ENCODE measurements at regions not wholly inside any gene's neighbourhood (a gene's known extent, or its start where the extent isn't known, plus 50 kb on each side); places are given as distances from the start of the nearest gene placed in this dataset.
"Not testable (repeated sequence)": the region's sequence is repeated elsewhere in the genome, so short reads cannot be mapped to it uniquely, and the experiment has no call there.

DNA sequence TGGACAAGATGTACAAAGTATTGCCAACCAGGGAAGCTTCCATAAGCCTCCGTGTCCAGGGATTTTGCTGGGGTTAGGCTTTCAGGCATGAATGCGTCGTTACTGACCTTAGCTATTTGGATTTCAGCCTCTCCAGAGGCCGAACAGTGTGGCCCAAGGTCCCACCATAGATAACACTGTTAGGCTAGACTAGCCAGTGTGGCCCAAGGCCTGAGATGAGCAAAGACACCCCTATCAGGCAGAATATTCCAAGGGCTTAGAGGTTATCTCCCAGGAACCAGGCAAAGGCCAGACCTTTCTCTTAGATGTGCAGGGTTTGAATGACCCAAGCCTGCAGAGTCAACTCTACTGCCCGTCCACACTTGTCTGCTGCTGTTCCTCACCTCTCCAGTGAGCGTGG is 131.7 kb upstream of the NDUFV2 start:
- DNase-seq, result no peak

- DNase-seq, result no peak
These were observed 130.4 kb upstream of the NDUFV2 start for GRCh38 chr18:8972116-8972515.

DNA sequence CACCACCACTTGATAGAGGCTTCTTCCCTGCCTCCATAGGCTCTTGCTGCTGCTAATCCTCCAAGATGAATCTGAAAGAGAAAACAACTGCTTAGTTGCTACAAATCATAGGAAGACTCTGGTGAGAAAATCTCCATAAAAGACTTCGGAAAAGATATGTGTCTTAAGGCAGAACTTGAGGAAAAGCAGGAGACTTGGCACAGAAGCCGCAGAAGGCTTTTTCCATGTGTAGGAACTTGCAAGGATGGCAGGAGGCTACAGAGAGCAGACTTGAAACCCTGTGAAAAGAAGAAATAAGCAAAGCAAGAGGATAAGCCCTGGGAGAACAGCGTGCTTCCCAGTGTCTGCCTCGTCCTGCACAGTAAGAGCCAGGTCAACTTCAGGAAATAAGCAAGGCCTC is 128.2 kb upstream of the NDUFV2 start:
- no peak for DNase-seq

DNA sequence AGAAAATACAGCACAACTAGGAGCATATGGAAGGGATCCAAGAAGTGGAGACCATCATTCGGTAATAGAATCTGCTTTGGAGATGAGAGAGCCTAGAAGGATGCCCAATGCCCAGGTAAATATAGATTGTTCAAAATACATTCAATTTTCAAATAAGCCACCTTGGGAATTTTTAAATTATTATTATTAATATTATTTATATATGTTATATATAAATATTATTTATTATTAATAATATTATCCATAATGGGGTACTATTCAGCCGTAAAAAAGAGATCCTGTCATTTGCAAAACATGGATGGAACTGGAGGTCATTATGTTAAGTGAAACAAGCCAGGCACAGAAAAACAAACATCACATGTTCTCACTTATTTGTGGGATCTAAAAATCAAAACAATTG is 127.8 kb upstream of the NDUFV2 start:
- DNase-seq, result no peak

DNA sequence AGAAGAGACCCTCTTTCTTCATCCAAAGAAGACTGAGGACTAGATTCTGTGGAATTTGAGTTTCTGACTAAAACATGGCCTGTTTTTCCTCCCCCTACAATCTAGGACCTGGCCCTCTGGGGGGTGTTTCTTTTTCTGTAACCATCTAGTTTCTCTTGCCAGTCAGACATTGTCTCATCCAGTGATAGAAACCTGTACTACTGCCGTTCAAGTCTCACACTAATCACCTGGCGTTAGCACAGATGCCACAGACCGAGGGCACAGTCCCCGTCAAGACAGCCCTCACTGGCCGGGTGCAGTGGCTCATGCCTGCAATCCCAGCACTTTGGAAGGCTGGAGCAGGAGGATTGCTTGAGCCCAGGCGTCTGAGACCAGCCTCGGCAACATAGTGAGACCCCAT is 126.9 kb upstream of the NDUFV2 start:
- DNase-seq, result no peak

GRCh38 chr18:8976606-8977005 is 125.9 kb upstream of the NDUFV2 start:
- DNase-seq, result no peak

DNA sequence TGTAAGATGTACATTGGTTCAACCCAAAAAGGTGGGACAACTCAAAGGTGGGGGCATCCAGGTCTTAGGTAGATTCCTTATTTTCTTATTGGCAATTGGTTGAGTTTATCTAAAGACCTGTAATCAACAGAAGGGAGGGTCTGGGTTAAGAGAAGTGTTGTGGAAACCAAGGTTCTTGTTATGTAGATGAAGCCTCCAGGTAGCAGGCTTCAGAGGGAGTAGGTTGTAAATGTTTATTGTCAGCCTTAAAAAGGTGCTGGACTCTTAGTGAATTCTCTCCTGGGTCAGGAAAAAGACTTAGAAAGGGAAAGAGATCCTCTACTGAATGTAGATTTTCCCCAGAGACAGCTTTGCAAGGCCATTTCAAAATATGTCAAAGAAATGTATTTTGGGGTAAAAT is 125.3 kb upstream of the NDUFV2 start:
- no peak for DNase-seq

DNA sequence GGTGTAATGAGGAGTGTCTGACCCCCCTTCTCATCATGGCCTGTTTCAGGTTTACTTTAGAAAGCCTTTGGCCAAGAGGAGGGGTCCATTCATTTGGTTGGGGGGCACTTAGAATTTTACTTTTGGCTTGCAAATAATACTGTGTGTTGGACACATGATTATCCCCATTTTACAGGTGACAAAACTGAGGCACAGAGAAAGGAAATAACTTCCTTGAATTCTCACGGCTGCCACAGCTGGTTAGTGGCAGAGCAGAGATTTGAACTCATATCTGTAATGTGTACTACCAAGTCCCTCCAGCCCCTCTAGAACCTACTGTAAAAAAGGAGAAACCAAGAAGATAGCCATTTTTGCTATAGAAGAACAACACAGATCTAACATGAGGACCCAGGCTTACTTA is 124.8 kb upstream of the NDUFV2 start:
- DNase-seq, result no peak

DNA sequence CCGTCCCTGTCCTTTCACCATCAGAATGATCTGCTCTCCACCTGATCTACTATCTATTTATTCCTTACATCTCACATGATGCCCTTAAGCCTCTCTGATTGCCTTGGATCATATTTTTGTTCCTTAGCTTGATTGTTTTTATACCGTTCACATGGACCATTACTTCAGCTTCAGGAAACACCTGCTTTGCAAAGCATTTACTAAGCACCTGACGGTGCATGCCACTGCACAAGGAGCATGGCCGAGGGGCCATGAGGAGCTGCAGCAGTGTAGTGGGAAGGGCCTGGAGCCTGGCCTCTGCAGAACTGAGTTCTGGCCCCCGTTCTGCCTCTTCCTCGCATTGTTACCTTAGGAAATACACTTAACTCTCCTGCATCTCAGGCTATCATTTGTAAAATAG is 124.1 kb upstream of the NDUFV2 start:
- DNase-seq, result no peak

- no peak for DNase-seq
These were observed 123.1 kb upstream of the NDUFV2 start for GRCh38 chr18:8979258-8979988.

DNA sequence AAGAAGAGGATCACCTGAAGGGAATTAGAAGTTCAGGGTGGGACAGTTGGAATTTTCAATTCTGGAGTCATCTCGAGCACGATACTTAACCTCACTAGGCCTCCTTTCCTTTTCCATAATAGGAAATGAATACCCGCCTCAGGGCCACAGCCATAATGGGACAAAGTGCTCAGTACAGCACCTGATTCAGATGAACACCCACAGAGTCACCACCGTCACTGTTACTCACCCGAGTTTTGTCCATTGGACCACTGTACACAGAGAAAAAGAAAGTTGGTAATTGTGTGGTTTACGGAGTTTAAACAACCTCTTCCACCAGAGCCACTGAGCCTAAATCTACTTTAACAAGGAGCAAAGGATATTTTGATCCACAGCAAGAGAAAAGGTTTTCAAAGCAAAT is 122.0 kb upstream of the NDUFV2 start:
- DNase-seq, result no peak

- no peak for DNase-seq
These were observed 121.6 kb upstream of the NDUFV2 start for GRCh38 chr18:8980918-8981317.

GRCh38 chr18:8982416-8983183 is 119.9 kb upstream of the NDUFV2 start:
- DNase-seq, result no peak

GRCh38 chr18:8983195-8983594 is 119.3 kb upstream of the NDUFV2 start:
- DNase-seq, result no peak

GRCh38 chr18:8984131-8984721 is 118.3 kb upstream of the NDUFV2 start:
- no peak for DNase-seq

GRCh38 chr18:8987241-8987640 is 115.3 kb upstream of the NDUFV2 start:
- no peak for DNase-seq

DNA sequence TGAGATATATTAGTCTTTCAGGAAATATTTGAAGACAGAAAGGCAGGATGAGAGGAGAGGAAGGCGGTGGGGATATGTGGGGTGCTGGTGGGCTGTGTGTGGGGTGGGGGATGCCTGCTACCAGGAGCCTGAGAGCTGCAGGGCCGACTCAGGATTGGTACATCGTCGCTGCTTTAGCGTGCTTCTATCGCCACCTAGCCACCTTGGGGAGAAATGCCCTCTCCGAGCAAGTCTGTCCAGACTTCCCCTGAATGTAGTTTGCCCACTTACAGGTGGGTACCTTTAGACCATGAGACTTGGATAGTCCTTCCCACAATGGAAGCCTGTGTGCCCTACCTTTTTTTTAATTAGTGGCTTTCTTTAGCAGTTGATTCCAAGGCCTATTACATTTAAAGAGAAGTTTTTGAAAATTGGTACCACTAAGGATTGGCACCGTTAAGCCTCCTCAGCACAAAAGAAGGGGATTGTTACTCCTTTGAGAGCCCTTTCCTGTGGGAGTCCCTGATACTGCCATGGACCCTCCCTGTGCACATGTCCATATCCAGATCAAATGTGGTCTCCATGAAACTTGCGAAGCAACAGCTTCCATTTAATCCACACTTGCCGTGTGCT is 114.1 kb upstream of the NDUFV2 start:
- peak; percentile 38 for DNase-seq

GRCh38 chr18:8989017-8989416 is 113.5 kb upstream of the NDUFV2 start:
- DNase-seq, result no peak

DNA sequence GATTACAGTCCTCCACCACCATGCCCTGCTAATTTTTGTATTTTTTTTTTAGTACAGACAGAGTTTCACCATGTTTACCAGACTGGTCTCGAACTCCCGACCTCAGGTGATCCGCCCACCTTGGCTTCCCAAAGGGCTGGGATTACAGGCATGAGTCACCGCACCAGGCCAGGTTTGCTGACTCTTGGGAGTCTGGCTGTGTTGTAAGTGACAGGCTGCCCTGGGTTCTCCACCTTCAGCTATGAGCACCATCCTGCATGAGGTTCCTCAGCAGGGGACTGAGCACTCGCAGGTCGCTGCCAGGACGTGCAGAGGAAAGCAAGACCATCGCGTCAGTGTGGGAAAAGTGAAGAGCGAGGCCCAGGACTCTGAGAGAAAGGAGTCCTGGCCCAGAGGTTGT is 112.6 kb upstream of the NDUFV2 start:
- no peak for DNase-seq

DNA sequence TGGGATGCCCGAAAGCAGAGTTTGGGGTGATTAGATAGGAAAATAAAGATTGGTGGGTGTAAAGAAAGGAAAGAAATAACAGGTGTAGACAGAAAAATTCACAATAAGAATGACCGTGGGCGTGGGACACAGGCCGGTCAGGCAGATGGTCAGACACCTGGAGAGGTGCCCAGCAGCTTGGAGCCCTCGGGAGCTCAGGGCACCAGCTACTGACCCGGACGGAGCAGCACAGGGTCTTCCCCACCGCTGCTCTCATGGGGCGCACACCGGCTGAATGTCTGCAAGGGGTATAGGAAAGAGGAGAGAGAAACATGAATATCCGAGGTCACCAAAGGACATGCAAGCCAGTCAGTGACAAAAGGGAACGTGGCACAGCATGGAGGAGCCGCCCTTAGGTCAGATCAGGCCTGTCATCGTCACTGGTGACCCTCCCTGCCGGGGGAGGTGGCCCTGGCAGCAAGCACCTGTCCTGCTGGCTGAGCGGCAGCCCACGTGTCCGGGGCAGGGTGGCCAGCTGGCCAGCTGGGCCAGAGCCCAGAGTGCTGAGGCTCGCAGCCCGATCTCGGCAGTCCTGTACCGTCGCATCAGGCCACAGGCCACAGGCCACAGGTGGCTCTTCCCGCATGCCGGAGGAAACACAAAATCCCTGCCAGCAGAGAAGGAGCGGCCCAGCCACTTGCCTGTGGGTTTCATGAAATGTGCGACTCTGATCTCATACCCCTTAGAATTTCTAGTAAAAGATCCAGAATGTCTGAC is 112.0 kb upstream of the NDUFV2 start:
- no peak for DNase-seq

DNA sequence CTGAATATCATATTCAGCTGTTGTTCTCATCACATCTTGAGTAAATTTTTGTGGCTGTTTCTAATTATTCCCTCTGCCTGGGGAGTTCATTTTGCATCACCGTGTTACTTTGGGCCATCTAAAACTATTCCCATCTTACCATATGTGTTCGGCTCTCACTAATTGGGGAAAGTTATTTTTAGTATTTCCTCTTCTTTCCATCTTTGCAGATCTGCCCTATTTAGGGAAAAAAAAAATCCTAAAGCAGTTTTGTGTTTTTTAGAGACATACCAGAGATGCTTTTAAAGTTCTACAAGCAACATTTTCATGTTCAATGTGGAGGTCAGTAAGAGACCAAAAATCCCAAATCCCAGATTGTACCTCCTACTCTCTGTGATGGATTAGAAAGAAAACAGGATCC is 111.3 kb upstream of the NDUFV2 start:
- no peak for DNase-seq

DNA sequence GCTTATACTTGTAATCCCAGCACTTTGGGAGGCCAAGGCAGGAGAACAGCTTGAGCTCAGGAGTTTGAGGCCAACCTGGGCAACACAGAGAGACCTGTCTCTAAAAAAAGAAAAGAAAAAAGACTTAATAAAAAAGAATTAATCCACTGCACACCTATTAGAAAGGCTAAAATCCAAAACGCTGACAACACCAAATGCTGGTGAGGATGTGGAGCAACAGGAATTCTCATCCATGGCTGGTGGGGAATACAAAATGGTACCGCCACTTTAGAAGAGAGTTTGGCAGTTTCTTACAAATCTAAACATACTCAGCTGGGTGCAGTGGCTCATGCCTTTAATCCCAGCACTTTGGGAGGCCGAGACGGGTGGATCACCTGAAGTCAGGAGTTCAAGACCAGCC is 110.0 kb upstream of the NDUFV2 start:
- not testable (repeated sequence) for DNase-seq

GRCh38 chr18:8994603-8995002 is 107.9 kb upstream of the NDUFV2 start:
- DNase-seq, result no peak

Data from activated T-cell treated with anti-CD3 and anti-CD28 coated beads for 4 hours (primary cell).